HepG2 (cell line): ENCODE measurements at regions not wholly inside any gene's neighbourhood (a gene's known extent, or its start where the extent isn't known, plus 50 kb on each side); places are given as distances from the start of the nearest gene placed in this dataset.

ENCODE experiments used
- ATAC-seq: fragments of 200-7000 bp; cut with Tn5 transposase; 3 replicates; pipeline ENCODE4 v1.9.1; 2020; ENCODE audit warnings: mild to moderate bottlenecking, moderate library complexity
- BruUV-seq: library from RNA; stranded (reverse); fragments of 400-500 nt; replicated peaks from 2 replicates; lab custom pipeline; 2021; lab: Mats Ljungman, UMichigan
- CTCF ChIA-PET: fragments of 300-600 bp; formaldehyde crosslinking; extraction: SDS; loops from one replicate; lab custom pipeline; 2021; ENCODE audit warnings: low total read pairs, inconsistent platforms, low intra/inter-chr PET ratio; lab: Yijun Ruan, JAX
- POLR2A ChIA-PET: fragments of 350-600 bp; sonication (Branson Sonifier 250); formaldehyde crosslinking; loops from one replicate; lab custom pipeline; 2020; ENCODE audit warnings: antibody characterized with exemption, inconsistent platforms; lab: Yijun Ruan, JAX
- DNase-seq: peaks from one replicate; pipeline ENCODE4 v3.0.0-alpha.2; 2015; ENCODE audit warnings: low spot score
- FAIRE-seq: peaks from 3 replicates; lab custom pipeline; 2011; peaks lifted over from hg19 to GRCh38; lab: Jason Lieb, UNC
- H2AFZ ChIP-seq: one replicate; pipeline ENCODE4 v1.6.1; 2011; ENCODE audit warnings: low read length, inconsistent platforms
- H3K27ac ChIP-seq: fragments of 300-600 bp; 3 replicates; pipeline ENCODE4 v1.8.0; 2011; ENCODE audit warnings: mixed run types, mild to moderate bottlenecking, mixed read lengths, low read length, inconsistent platforms; ENCODE audit not compliant: insufficient read depth; ENCODE audit errors: extremely low read length
- H3K27me3 ChIP-seq, 2 experiments: fragments of 200-600 bp in 1 of 2; 2 replicates in 1 of 2; 3 replicates in 1 of 2; pipeline versions ENCODE4 v1.6.0 to v1.8.0; 2011; ENCODE audit warnings: low read length in 2 of 2, mild to moderate bottlenecking in 2 of 2, moderate library complexity in 2 of 2, inconsistent platforms in 1 of 2; ENCODE audit not compliant: insufficient read depth in 2 of 2, control insufficient read depth in 1 of 2
- H3K36me3 ChIP-seq, 2 experiments: fragments of 200-600 bp in 1 of 2; replicated peaks in 1 of 2; 2 replicates in 1 of 2; 3 replicates in 1 of 2; pipeline versions ENCODE4 v1.5.1 to v1.8.0; 2011; ENCODE audit warnings: low read length in 2 of 2, inconsistent platforms in 1 of 2; ENCODE audit not compliant: insufficient read depth in 2 of 2, control insufficient read depth in 1 of 2
- H3K4me1 ChIP-seq: 2 replicates; pipeline ENCODE4 v1.5.1; 2012; ENCODE audit warnings: low read length, inconsistent platforms; ENCODE audit not compliant: insufficient read depth
- H3K4me2 ChIP-seq: 2 replicates; pipeline ENCODE4 v1.6.0; 2011; ENCODE audit warnings: low read depth, low read length, inconsistent platforms
- H3K4me3 ChIP-seq, 3 experiments: fragments of 200-600 bp in 1 of 3; sonication (generic), shearing (Covaris generic) in 1 of 3; replicated peaks in 1 of 3; 2 replicates each; pipeline ENCODE4 v1.5.1; 2011 to 2016; ENCODE audit warnings: low read length in 3 of 3, inconsistent platforms in 2 of 3, low read depth in 2 of 3, mild to moderate bottlenecking in 2 of 3, control low read depth in 1 of 3, mixed read lengths in 1 of 3; ENCODE audit not compliant: insufficient read depth in 1 of 3
- H3K79me2 ChIP-seq: one replicate; pipeline ENCODE4 v1.6.1; 2011; ENCODE audit warnings: low read length, inconsistent platforms; ENCODE audit not compliant: insufficient read depth
- H3K9ac ChIP-seq: 2 replicates; pipeline ENCODE4 v1.6.0; 2011; ENCODE audit warnings: mild to moderate bottlenecking, low read depth, low read length, inconsistent platforms; ENCODE audit not compliant: insufficient read depth
- H3K9me3 ChIP-seq: 2 replicates; pipeline ENCODE4 v1.5.1; 2012; ENCODE audit warnings: mild to moderate bottlenecking, low read length
- H4K20me1 ChIP-seq: 2 replicates; pipeline ENCODE4 v1.6.0; 2011; ENCODE audit warnings: inconsistent platforms, mild to moderate bottlenecking, low read length, moderate library complexity; ENCODE audit not compliant: insufficient read depth
- CSRNP1 ChIP-seq: sonication (generic); formaldehyde crosslinking; IDR thresholded peaks from 2 replicates; pipeline ENCODE4 v1.8.1; 2023; ENCODE audit warnings: mild to moderate bottlenecking, missing genetic modification reagents
- CTCF ChIP-seq: sonication (generic); formaldehyde crosslinking; IDR thresholded peaks from 2 replicates; pipeline ENCODE4 v1.5.0; 2020; ENCODE audit warnings: mild to moderate bottlenecking, missing genetic modification reagents, moderate library complexity
- MBD4 ChIP-seq: IDR thresholded peaks from 2 replicates; pipeline ENCODE4 v1.6.1; 2012; ENCODE audit warnings: low read length, inconsistent platforms, borderline replicate concordance
- NCOA5 ChIP-seq: sonication (generic); formaldehyde crosslinking; IDR thresholded peaks from 2 replicates; pipeline ENCODE4 v1.4.0; 2020; ENCODE audit warnings: missing genetic modification reagents
- NFIB ChIP-seq: sonication (generic); formaldehyde crosslinking; IDR thresholded peaks from 2 replicates; pipeline ENCODE4 v1.9.0; 2021; ENCODE audit warnings: missing genetic modification reagents, mild to moderate bottlenecking, borderline replicate concordance
- POGZ ChIP-seq: sonication (generic); formaldehyde crosslinking; IDR thresholded peaks from 2 replicates; pipeline ENCODE4 v1.4.0; 2020; ENCODE audit warnings: mild to moderate bottlenecking, missing genetic modification reagents
- PRMT3 ChIP-seq: sonication (generic); formaldehyde crosslinking; IDR thresholded peaks from 2 replicates; pipeline ENCODE4 v1.8.1; 2022; ENCODE audit warnings: low read depth, mild to moderate bottlenecking, moderate library complexity, missing genetic modification reagents, borderline replicate concordance
- ZBTB7A ChIP-seq: sonication (generic); formaldehyde crosslinking; IDR thresholded peaks from 2 replicates; pipeline ENCODE4 v1.8.0; 2022; ENCODE audit warnings: mild to moderate bottlenecking, missing genetic modification reagents
- ZNF564 ChIP-seq: sonication (generic); formaldehyde crosslinking; IDR thresholded peaks from 2 replicates; pipeline ENCODE4 v1.8.1; 2023; ENCODE audit warnings: mild to moderate bottlenecking, missing genetic modification reagents
- ZNF567 ChIP-seq: sonication (generic); formaldehyde crosslinking; IDR thresholded peaks from 2 replicates; pipeline ENCODE4 v1.8.1; 2023; ENCODE audit warnings: mild to moderate bottlenecking, missing genetic modification reagents, borderline replicate concordance
- ZNF569 ChIP-seq: sonication (generic); formaldehyde crosslinking; IDR thresholded peaks from 2 replicates; pipeline ENCODE4 v1.5.0; 2020; ENCODE audit warnings: mild to moderate bottlenecking, missing genetic modification reagents, moderate library complexity, borderline replicate concordance
- ZNF574 ChIP-seq: sonication (generic); formaldehyde crosslinking; IDR thresholded peaks from 2 replicates; pipeline ENCODE4 v1.4.0; 2020; ENCODE audit warnings: missing genetic modification reagents
- ZNF629 ChIP-seq: sonication (generic); formaldehyde crosslinking; conservative IDR thresholded peaks from 2 replicates; pipeline ENCODE4 v1.5.0; 2020; ENCODE audit warnings: missing genetic modification reagents
- ZNF678 ChIP-seq: sonication (generic); formaldehyde crosslinking; IDR thresholded peaks from 2 replicates; pipeline ENCODE4 v1.4.0; 2020; ENCODE audit warnings: mild to moderate bottlenecking, missing genetic modification reagents
- ZNF713 ChIP-seq: sonication (generic); formaldehyde crosslinking; IDR thresholded peaks from 2 replicates; pipeline ENCODE4 v1.4.0; 2020; ENCODE audit warnings: mild to moderate bottlenecking, missing genetic modification reagents
- ZSCAN31 ChIP-seq: sonication (generic); formaldehyde crosslinking; IDR thresholded peaks from 2 replicates; pipeline ENCODE4 v1.5.0; 2020; ENCODE audit warnings: low read depth, mild to moderate bottlenecking, missing genetic modification reagents
- WGBS: methylation state at CpG from one replicate; pipeline ENCODE4 v1.1.6; 2017; ENCODE audit warnings: low lambda C conversion rate; 5-methylcytosine and 5-hydroxymethylcytosine counted together
- in situ Hi-C: cut with HindIII; loops from 2 replicates; pipeline ENCODE4 v1.10.0; 2017; ENCODE audit warnings: low pct_unique_long_range_greater_than_20kb; ENCODE audit not compliant: extremely low pct_ligation_motif_present
- intact Hi-C: fragments of 100-400 bp; cut with micrococcal nuclease; formaldehyde crosslinking; loops from one replicate; pipeline ENCODE4 v1.10.0; 2022; ENCODE audit not compliant: unreplicated experiment
- TF ChIP-seq, protein P1 (sequence below): sonication (generic); formaldehyde crosslinking; conservative IDR thresholded peaks from 2 replicates; pipeline ENCODE4 v1.4.0; 2020; ENCODE audit warnings: mild to moderate bottlenecking, missing genetic modification reagents, moderate library complexity

DNA sequence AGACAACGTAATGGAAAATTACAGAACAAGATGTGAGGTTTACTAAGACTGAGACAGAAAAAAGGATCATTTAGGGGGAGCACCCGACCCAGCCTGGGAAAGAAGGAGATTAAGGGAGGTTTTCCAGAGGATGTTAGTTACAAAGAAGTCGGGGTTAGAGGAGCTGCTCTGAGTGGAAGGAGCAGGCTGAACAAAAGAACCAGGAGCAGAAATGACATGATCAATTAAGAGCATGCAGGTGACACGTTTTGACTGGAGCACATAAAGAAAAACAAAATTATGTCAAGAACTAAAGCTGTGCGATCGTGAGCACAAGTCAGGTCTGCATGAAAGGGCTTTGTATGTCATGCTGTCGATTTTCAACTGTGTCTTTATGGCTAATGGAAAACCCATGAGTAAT lies 417.3 kb upstream of the MARCKS start:
- H4K20me1 ChIP-seq, result no peaks in the 10 kb centered on the region
- H3K27ac ChIP-seq, result no peak overlapping the region
- ChIA-PET CTCF (no interaction called here), POLR2A (no interaction called here)
- intact Hi-C loops, result no loop called here
- H3K4me2 ChIP-seq, result no peak overlapping the region
- BruUV-seq, result no TSS peak
- H3K79me2 ChIP-seq, result no peaks in the 10 kb centered on the region
- H3K27me3 ChIP-seq, result no peaks in the 10 kb centered on the region
- DNase-seq (no peak), FAIRE-seq (no peak), ATAC-seq (no peak)
- no peak overlapping the region for H3K4me3 ChIP-seq
- WGBS, result 43% methylated on average over 7 of the region's 7 CpGs
- no peaks in the 10 kb centered on the region for H3K9me3 ChIP-seq
- no peaks in the 10 kb centered on the region for H3K36me3 ChIP-seq
- no peak overlapping the region for H3K9ac ChIP-seq
- no peaks in the 10 kb centered on the region for H3K4me1 ChIP-seq
- H2AFZ ChIP-seq, result no peak overlapping the region
- in situ Hi-C loops, result no loop called here
- TF ChIP-seq CTCF, result no peak
- TF ChIP-seq ZNF567, result no peak
- TF ChIP-seq ZNF713 (CRISPR knock-in tag), result no peak
- TF ChIP-seq ZNF574 (CRISPR knock-in tag), result no peak
- no peak for TF ChIP-seq POGZ
- TF ChIP-seq CSRNP1 (CRISPR knock-in tag), result no peak
- no peak for TF ChIP-seq PRMT3 (CRISPR knock-in tag)
- TF ChIP-seq ZNF564, result no peak
- no peak for TF ChIP-seq ZSCAN31 (CRISPR knock-in tag)
- TF ChIP-seq NCOA5 (CRISPR knock-in tag), result no peak
- no peak for TF ChIP-seq NFIB (CRISPR knock-in tag)
- no peak for TF ChIP-seq MBD4
- no peak for TF ChIP-seq ZNF629 (CRISPR knock-in tag)
- no peak for TF ChIP-seq ZBTB7A (CRISPR knock-in tag)
- no peak for TF ChIP-seq ZNF678
- TF ChIP-seq ZNF569, result no peak
- TF ChIP-seq, protein P1, sequence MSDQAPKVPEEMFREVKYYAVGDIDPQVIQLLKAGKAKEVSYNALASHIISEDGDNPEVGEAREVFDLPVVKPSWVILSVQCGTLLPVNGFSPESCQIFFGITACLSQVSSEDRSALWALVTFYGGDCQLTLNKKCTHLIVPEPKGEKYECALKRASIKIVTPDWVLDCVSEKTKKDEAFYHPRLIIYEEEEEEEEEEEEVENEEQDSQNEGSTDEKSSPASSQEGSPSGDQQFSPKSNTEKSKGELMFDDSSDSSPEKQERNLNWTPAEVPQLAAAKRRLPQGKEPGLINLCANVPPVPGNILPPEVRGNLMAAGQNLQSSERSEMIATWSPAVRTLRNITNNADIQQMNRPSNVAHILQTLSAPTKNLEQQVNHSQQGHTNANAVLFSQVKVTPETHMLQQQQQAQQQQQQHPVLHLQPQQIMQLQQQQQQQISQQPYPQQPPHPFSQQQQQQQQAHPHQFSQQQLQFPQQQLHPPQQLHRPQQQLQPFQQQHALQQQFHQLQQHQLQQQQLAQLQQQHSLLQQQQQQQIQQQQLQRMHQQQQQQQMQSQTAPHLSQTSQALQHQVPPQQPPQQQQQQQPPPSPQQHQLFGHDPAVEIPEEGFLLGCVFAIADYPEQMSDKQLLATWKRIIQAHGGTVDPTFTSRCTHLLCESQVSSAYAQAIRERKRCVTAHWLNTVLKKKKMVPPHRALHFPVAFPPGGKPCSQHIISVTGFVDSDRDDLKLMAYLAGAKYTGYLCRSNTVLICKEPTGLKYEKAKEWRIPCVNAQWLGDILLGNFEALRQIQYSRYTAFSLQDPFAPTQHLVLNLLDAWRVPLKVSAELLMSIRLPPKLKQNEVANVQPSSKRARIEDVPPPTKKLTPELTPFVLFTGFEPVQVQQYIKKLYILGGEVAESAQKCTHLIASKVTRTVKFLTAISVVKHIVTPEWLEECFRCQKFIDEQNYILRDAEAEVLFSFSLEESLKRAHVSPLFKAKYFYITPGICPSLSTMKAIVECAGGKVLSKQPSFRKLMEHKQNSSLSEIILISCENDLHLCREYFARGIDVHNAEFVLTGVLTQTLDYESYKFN (CRISPR knock-in tag), result no peak
